ENCODE measurements at regions not wholly inside any gene's neighbourhood (a gene's known extent, or its start where the extent isn't known, plus 50 kb on each side); places are given as distances from the start of the nearest gene placed in this dataset.
A peak's percentile ranks its signal among the peaks of the same experiment; 100 is the strongest.
"Not testable (repeated sequence)": the region's sequence is repeated elsewhere in the genome, so short reads cannot be mapped to it uniquely, and the experiment has no call there.

DNA sequence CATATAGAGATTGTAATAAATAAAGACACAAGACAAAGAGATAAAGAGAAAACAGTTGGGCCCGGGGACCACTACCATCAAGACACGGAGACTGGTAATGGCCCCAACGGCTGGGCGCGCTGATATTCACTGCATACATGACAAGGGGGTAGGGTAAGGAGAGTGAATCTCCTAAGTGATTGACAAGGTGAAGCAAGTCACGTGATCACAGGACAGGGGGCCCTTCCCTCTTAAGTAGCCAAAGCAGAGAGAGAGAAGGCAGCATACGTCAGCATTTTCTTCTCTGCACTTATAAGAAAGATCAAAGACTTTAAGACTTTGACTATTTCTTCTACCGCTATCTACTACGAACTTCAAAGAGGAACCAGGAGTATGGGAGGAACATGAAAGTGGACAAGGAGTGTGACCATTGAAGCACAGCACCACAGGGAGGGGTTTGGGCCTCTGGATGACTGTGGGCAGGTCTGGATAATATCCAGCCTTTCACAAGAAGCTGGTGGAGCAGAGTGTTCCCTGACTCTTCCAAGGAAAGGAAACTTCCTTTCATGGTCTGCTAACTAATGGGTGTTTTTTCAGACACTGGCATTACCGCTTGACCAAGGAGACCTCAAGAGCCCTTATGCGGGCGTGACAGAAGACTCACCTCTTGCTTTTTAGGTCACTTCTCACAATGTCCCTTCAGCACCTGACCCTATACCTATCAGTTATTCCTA, 75.6 kb downstream of the MRPL39 start:
- DNase-seq = not testable (repeated sequence)

DNA sequence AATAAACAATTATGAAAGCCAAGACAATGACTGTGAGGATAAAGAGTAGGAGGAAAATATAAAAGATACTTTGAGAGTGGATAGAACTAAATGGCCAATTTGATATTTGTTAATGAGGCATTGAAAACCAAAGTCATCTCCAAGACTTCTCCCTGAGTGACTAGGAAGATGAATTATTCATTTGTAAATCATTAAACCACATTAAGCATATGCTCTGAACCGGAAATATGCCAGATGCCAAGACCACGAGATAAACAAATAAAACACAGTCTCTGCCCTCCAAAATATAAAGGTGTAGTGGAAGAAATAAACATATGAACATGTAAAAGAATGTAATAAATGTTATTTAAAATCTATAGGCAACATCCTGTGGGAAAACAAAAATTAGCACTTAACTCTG, 78.8 kb downstream of the MRPL39 start:
- no peak for DNase-seq

GRCh38 chr21:25518491-25518911, 88.8 kb downstream of the MRPL39 start:
- no peak for DNase-seq

GRCh38 chr21:25515484-25516405, 91.5 kb downstream of the MRPL39 start:
- no peak for DNase-seq

- DNase-seq = no peak
Observed at GRCh38 chr21:25513810-25514209, 93.5 kb downstream of the MRPL39 start.

DNA sequence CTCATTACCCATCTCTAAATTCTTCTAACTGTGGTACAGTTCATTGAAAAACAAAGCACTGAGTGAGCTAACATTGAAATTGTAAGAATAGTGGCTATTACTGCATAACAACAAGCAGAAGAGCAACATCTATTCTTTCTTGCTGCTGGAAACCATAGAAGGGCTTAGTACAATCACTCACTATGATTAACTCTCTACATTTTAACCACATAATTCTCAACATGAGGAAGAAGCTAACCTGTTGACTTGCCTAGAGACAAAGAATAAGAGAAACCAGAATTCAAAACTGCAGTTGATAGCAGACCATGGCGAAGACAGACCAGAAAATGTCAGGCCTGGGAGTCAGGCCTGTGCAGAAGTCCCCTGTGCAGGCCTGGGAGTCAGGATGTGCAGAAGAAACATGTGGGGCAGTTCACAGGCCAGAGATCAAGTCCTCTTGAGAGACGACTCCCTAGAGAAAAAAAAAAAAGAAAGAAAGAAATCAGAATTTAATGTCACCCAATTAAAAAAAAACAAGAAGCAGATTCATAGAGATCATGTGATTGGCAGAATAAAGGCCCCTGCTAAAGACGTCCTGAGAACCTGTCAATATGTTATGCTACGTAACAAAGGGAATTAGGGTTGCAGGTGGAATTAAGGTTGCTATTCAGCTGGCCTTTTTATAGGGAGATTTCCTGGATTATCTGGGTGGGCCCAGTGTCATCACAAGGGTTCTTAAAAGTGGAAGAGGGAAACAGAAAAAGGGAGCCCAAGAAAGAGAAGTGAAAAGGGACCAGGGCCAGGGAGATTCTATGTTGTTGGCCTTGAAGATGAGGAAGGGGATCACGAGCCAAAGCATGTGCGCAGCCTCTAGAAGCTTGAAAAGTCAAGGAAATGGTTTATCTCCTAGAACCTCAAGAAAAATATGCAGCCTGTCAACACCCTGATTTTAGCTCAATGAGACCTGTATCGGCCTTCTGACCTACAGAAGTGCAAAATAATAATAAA, 94.9 kb downstream of the MRPL39 start:
- no peak for DNase-seq

GRCh38 chr21:25509862-25510261, 97.4 kb downstream of the MRPL39 start:
- no peak for DNase-seq

DNA sequence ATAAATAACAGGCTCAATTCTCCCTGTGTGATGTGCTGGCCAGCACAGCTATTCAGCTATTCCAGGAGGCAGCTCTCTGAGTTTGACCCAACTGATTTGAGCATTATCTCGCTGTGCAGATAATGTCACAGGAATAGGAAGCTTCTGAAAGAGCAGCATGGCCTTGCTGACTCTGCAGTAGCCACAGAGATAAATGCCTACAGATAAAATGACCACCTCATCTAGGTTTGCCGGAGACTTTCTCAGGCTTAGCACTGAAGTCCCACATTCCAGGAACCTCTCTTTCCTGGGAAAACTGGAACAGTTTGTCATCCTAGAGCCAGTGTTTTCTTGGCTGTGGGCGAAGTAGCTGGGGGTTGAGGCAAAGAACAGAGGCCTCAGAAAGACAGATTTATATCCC, 98.9 kb downstream of the MRPL39 start:
- DNase-seq = no peak

GRCh38 chr21:25507522-25507921, 99.8 kb downstream of the MRPL39 start:
- no peak for DNase-seq

GRCh38 chr21:25506887-25507286, 100.4 kb downstream of the MRPL39 start:
- DNase-seq = no peak

DNA sequence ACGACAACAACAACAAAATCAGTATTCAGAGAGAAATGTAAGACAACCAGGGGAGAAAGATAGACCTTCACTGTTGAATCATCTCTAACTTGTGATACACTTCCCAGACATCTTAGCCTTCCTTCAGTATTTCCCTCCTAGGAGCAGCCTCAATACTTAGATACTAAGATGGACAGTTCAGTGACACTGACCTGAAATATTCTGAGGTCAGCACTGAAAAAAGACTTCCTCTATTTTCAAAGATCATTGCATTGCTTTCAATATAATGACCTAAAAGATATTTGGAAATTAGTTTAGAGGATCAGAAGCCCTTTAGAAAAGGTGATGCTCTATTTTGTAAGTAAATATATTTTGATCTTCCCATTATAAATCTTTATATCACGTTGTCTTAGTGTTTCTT, 101.0 kb downstream of the MRPL39 start:
- DNase-seq = no peak

- no peak for DNase-seq
Observed at GRCh38 chr21:25503981-25504380, 103.3 kb downstream of the MRPL39 start.

DNA sequence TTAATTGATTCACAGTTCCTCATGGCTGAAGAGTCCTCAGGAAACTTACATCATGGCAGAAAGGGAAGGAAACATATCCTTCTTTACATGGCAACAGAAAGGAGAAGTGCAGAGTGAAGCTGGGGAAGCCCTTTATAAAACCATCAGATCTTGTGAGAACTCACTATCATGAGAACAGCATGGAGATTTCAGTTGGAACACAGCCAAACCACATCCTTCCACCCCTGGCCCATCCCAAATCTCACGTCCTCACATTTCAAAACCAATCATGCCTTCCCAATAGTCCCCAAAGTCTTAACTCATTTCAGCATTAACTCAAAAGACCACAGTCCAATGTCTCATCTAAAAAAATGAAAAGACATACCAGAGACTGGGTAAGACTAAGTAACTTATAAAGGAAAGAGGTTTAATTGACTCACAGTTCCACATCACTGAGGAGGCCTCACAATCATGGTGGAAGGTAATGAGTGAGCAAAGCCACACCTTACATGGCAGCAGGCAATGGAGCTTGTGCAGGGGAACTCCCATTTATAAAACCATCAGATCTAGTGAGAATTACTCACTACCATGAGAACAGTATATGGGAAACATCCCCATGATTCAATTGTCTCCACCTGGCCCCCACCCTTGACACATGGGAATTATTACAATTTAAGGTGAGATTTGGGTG, 105.2 kb downstream of the MRPL39 start:
- peak; percentile 13 for DNase-seq

GRCh38 chr21:25501462-25501861, 105.8 kb downstream of the MRPL39 start:
- DNase-seq = no peak

- DNase-seq = no peak
Observed at GRCh38 chr21:25500598-25500997, 106.7 kb downstream of the MRPL39 start.

GRCh38 chr21:25496825-25497482, 110.3 kb downstream of the MRPL39 start:
- no peak for DNase-seq

DNA sequence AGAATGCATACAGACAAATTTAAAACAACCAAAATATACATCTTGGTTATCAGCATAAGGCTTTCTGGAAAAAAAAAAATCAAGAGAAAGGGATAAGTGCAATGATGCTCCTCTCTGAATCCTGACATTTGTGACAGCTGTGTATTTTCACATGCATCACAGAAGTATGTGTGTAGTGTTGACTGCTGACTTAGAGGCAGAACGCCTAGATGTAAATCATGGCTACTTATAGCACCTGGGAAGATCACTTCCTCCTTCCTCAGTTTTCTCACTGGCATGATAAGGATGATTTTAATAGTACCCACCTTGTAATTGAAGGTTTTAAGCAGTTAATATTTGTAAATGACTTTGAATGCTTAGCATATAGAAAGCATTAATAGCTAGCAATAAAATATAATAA, 112.5 kb downstream of the MRPL39 start:
- DNase-seq = no peak

- no peak for DNase-seq
Observed at GRCh38 chr21:25493722-25494121, 113.6 kb downstream of the MRPL39 start.

DNA sequence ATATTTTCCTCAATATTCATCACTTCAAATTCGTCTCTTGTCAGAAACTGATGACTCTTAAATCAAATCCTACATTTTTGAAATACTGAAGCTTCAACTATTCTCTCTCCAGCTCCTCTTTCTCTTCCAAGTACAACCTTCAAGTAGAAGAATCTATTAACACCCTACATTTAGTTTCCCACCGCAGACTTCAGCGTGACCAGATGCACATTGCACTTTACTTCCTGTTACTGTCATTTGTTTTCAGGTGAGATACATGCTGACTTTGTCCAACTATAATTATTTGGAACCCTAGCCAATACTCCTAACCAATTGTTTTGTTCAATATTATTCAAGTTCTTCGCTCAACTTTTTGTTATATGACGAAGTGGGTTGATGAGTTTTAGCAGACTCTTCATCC, 116.0 kb downstream of the MRPL39 start:
- no peak for DNase-seq

GRCh38 chr21:25490742-25491141, 116.5 kb downstream of the MRPL39 start:
- no peak for DNase-seq

DNA sequence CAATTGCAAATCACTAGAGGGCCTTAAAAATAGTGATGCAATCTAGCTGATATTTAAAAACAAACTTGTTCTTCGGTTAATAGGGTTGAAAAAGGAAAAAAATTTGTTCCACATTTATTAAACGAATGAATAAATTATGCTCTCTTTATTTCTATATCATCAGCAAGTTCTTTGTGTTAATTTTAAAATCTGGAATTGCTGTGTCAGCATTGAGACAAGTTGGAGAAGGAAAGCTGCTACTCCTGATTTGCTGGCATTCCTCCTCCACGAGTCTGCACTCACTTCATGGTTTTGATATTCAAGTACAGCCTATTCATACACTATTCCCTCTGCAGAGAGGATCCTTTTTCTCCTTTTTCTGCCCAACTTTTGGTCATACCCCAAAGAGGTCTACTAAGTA, 117.6 kb downstream of the MRPL39 start:
- DNase-seq = no peak

Data from KG1 (cell line).